ENCODE measurements at regions not wholly inside any gene's neighbourhood (a gene's known extent, or its start where the extent isn't known, plus 50 kb on each side); places are given as distances from the start of the nearest gene placed in this dataset.

DNA sequence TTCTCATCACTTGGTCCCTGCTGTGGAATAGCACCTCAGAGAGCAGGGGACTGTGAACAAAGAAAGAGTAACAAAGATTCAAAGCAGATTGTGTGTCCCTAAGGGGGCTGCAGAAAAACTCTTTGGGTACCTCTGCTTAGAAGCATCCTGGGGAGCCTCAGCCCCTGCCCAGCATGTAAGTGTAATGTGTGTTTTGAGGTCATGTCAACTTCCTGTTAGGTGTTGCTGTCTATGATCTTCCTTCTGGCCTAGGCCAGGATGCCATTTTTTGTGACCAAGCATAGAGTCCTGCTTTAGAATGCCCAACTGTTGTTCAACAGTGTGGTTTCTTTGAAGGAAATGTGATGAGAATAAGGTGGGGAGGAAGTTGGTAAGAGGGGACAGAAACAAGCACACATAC is 77.1 kb upstream of the BCL6 start:
- DNase-seq (ENCODE audit: low read depth in 2 of 2): no peak
- no peak overlapping the region for H3K4me3 ChIP-seq (replicated peaks in 1 of 2; ENCODE audit: low read depth in 2 of 2, low read length in 2 of 2)
- TF ChIP-seq CTCF (IDR thresholded peaks at IDR 0.05; ENCODE audit: low read depth, low read length): no peak

DNA sequence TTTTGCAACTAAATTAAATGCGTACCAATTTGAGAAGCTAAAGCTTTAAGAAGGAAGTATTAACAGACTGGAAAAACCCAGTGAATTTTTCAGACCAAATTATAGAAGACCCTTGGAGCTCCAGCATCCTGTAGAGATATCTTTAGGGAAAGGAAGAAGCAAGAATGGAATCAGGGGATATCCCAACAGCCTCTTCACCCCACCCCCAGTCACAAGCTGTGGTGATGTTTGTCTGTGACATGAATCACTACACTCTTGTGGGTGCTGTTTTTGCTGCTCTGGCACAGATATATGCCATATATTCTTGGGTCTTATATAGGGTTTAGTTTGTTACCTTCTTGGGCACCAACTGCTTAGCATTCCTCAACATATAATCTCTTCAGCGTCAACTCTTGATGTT is 78.5 kb upstream of the BCL6 start:
- DNase-seq (ENCODE audit: low read depth in 2 of 2): no peak
- no peak for TF ChIP-seq CTCF (IDR thresholded peaks at IDR 0.05; ENCODE audit: low read depth, low read length)
- H3K4me3 ChIP-seq (replicated peaks in 1 of 2; ENCODE audit: low read depth in 2 of 2, low read length in 2 of 2): no peak overlapping the region

- DNase-seq (ENCODE audit: low read depth in 2 of 2): no peak
- TF ChIP-seq CTCF (IDR thresholded peaks at IDR 0.05; ENCODE audit: low read depth, low read length): no peak
Observed at GRCh38 chr3:187827723-187828122, 82.5 kb upstream of the BCL6 start.

GRCh38 chr3:187828579-187829452 is 83.5 kb upstream of the BCL6 start:
- TF ChIP-seq CTCF (IDR thresholded peaks at IDR 0.05; ENCODE audit: low read depth, low read length): no peak
- no peak for DNase-seq (ENCODE audit: low read depth in 2 of 2)
- no peak overlapping the region for H3K4me3 ChIP-seq (replicated peaks in 1 of 2; ENCODE audit: low read depth in 2 of 2, low read length in 2 of 2)

More at GRCh38 chr3:187827723-187828122, 82.5 kb upstream of the BCL6 start:
- H3K4me3 ChIP-seq (replicated peaks in 1 of 2; ENCODE audit: low read depth in 2 of 2, low read length in 2 of 2): no peak overlapping the region

- no peak for TF ChIP-seq CTCF (IDR thresholded peaks at IDR 0.05; ENCODE audit: low read depth, low read length)
- no peak overlapping the region for H3K4me3 ChIP-seq (replicated peaks in 1 of 2; ENCODE audit: low read depth in 2 of 2, low read length in 2 of 2)
- DNase-seq (ENCODE audit: low read depth in 2 of 2): no peak
Observed at GRCh38 chr3:187830181-187830580, 84.9 kb upstream of the BCL6 start.

DNA sequence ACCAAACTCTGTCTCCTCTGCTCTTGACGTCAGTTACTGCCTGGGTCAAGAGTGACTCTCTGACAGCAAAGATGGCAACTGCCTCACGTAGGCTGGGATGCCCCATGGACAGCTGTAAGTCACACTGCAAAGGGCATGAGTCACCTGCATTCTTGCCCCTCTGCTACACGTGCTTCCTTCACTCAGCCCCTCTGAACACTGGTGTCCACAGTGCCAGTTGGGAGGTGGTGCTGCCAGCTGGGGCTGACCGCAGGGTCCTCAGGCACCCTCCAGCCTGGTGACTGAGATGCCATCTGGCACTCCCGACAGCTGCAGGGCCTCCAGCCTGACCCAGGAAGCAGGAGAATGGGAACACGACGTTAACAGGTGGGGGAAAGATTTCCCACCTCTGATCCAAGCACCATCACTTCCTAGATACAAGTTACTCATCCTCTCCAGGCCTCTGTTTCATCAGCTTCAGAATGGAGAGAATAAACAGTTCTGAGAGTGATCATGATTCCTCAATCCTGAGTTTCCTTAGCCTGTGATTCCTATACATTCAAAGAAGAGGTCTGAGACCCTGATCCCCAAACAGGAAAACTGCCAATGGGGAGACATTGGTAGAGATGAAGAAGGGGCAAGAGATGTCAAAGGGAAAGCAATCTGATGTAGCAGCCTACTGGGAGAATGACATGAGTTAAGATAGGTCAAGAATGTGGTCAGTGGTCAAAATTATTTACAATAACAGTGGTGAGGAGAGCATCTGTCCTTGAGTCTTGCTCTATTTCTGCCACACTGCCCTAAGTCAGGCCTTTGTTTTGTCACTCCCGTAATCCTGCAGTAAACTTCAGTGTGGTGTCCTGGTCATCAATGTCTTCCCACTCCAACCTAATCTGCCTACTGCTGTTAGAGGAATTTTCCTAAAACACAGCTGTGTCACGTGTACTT is 86.1 kb upstream of the BCL6 start:
- no peak overlapping the region for H3K4me3 ChIP-seq (replicated peaks in 1 of 2; ENCODE audit: low read depth in 2 of 2, low read length in 2 of 2)
- DNase-seq (ENCODE audit: low read depth in 2 of 2): no peak
- TF ChIP-seq CTCF (IDR thresholded peaks at IDR 0.05; ENCODE audit: low read depth, low read length): no peak

All from cardiac fibroblast (primary cell).